Retinal pigment epithelial cell (primary cell): ENCODE measurements at regions not wholly inside any gene's neighbourhood (a gene's known extent, or its start where the extent isn't known, plus 50 kb on each side); places are given as distances from the start of the nearest gene placed in this dataset.

Experiments
- DNase-seq: peaks from one replicate; pipeline ENCODE4 v3.0.0-alpha.2; 2010; ENCODE audit warnings: low read depth
- H3K4me3 ChIP-seq: 2 replicates; pipeline ENCODE4 v1.5.1; 2011; ENCODE audit warnings: mild to moderate bottlenecking, low read length, control low read depth, moderate library complexity
- TF ChIP-seq, protein P1 (sequence below): conservative IDR thresholded peaks from 2 replicates; pipeline ENCODE4 v1.5.1; 2011; ENCODE audit warnings: low read depth, low read length, control low read depth, inconsistent platforms

GRCh38 chr14:101022121-101022520 lies 118.6 kb upstream of the RTL1 start:
- no peak overlapping the region for H3K4me3 ChIP-seq
- TF ChIP-seq, protein P1, sequence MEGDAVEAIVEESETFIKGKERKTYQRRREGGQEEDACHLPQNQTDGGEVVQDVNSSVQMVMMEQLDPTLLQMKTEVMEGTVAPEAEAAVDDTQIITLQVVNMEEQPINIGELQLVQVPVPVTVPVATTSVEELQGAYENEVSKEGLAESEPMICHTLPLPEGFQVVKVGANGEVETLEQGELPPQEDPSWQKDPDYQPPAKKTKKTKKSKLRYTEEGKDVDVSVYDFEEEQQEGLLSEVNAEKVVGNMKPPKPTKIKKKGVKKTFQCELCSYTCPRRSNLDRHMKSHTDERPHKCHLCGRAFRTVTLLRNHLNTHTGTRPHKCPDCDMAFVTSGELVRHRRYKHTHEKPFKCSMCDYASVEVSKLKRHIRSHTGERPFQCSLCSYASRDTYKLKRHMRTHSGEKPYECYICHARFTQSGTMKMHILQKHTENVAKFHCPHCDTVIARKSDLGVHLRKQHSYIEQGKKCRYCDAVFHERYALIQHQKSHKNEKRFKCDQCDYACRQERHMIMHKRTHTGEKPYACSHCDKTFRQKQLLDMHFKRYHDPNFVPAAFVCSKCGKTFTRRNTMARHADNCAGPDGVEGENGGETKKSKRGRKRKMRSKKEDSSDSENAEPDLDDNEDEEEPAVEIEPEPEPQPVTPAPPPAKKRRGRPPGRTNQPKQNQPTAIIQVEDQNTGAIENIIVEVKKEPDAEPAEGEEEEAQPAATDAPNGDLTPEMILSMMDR = no peak
- no peak for DNase-seq

DNA sequence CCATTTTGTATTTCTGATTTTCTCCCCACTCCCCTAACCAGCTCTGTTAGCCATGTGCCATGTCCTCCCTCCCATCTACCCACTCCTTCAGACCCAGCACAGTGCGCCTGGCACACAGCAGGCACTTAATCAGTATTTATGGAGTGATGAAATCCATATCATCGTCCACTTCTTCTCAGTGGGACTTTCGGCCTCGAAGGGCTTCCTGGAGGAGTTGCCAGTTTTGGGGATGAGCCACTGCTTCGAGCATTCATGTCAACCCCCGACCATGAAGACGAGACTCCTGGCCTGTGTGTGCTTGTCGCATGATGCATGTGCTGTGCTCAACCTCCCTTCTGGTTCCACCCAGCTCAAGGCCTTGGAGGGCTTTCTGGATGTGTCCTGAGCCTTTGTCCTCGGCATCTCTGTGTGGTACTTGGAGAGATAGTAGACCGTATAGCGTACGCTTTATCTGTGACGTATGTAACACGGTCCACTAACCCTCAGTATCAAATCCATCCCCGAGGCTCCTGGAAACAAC lies 119.5 kb upstream of the RTL1 start:
- no peak overlapping the region for H3K4me3 ChIP-seq
- TF ChIP-seq, protein P1 = no peak
- DNase-seq = no peak

GRCh38 chr14:101024686-101025085 lies 121.2 kb upstream of the RTL1 start:
- H3K4me3 ChIP-seq = no peak overlapping the region
- DNase-seq = no peak
- TF ChIP-seq, protein P1 = no peak

DNA sequence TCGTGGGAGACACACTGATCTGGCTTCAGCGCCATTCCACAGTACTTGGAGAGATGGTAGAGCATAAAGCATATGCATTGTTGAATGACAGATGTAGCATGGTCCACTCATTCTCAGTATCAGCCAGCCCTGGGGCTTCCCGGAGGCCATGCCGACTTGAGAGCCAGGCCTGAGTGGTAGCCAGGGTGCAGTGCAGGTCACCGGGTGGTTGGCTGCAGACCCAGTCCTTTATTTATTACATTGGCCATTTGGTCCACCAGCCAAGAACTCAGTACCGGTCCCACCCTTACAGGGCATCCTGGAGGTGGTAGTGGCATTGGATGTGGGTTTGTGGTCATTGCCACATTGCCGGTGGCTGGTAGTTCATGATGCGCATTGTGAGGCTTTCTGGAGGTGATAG lies 121.6 kb upstream of the RTL1 start:
- DNase-seq = no peak
- H3K4me3 ChIP-seq = no peak overlapping the region
- TF ChIP-seq, protein P1 = no peak

DNA sequence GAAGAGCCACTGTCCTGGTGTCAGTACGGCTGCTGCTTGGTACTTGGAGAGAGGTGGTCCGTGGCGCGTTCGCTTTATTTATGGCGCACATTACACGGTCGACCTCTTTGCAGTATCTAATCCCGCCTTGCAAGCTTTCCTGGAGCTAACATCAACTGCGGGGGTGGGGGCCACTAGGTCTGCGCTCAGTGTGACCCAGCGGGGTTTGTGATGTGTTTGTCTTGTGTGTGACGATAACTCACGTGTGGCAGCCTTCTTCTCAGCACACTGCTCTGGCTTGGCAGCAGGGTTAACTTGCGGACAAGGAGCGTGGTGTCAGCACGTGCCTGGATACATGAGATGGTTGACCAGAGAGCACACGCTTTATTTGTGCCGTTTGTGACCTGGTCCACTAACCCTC lies 122.2 kb upstream of the RTL1 start:
- no peak overlapping the region for H3K4me3 ChIP-seq
- TF ChIP-seq, protein P1 = no peak
- no peak for DNase-seq

DNA sequence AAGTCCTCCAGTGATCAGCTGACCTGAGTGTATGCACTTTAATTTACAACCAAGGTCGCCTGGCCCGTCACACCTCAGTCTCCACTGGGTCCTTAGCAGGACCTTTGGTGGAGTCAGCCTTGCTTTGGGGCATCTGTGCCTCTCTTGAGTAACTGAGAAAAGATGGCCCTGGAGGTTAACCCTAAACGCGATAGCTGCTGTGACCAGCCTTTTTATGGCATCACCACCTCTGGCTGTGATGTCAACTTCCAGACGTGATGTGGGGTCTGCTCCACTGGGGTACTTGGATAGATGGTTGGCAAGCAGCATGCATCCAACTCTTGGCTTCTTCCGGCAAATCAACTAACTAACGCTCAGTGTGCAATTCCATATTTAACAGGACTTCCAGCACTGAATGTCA lies 122.8 kb upstream of the RTL1 start:
- no peak for DNase-seq
- TF ChIP-seq, protein P1 = no peak
- H3K4me3 ChIP-seq = no peak overlapping the region

GRCh38 chr14:101027291-101027690 lies 123.8 kb upstream of the RTL1 start:
- TF ChIP-seq, protein P1 = no peak
- DNase-seq = no peak
- no peak overlapping the region for H3K4me3 ChIP-seq
